SK-N-SH treated with all-trans-retinoic acid at 6 μM for 48 hours (cell line): ENCODE measurements at regions not wholly inside any gene's neighbourhood (a gene's known extent, or its start where the extent isn't known, plus 50 kb on each side); places are given as distances from the start of the nearest gene placed in this dataset.

Experiments
- CREB5 ChIP-seq: fragments of 250-450 bp; sonication (Bioruptor Pico); IDR thresholded peaks from 2 replicates; pipeline ENCODE4 v1.5.1; 2020; ENCODE audit warnings: low read depth, mild to moderate bottlenecking, moderate library complexity
- ZNF565 ChIP-seq: fragments of 450-650 bp; formaldehyde crosslinking; conservative IDR thresholded peaks from 2 replicates; pipeline ENCODE4 v1.5.0; 2020; ENCODE audit warnings: low read depth, mild to moderate bottlenecking, moderate library complexity

DNA sequence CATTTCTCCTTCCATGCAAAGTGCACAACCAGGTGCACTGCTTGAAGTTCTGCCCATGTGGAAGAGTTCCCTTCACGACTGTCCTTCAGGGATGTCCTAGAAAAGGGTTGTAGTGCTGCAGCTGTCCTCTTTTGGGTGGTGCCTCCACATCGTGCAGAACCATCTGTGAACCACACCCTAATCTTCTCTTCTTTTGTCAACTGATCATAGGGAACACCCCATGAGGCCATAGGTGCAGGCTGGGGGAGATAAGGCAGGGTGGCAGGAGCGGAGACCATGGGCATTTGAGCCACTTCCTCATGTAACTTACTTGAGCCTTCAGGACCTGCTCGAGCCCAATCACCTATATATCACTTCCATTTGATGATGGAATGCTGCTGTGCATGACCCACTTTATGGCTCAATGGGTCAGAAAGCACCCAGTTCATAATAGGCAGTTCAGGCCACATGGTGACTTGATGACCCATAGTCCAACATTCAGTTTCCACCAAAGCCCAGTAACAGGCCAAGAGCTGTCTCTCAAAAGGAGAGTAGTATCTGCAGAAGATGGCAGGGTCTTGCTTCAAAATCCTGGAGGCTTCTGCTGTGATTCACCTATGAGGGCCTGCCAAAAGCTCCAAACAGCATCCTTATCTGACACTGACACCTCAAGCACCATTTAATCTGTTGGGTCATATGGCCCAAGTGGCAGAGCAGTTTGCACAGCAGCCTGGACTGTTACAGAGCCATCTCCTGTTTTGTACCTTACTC, 84.7 kb upstream of the CYRIA start:
- TF ChIP-seq CREB5: no peak
- no peak for TF ChIP-seq ZNF565
